ENCODE measurements at regions not wholly inside any gene's neighbourhood (a gene's known extent, or its start where the extent isn't known, plus 50 kb on each side); places are given as distances from the start of the nearest gene placed in this dataset.

GRCh38 chr2:176470713-176471112 is 201.5 kb downstream of the MTX2 start:
- Mint-ChIP-seq H3K27me3 (peaks cover 20% of the 10 kb centered on the region), H3K27ac (no peak overlapping the region), H3K4me1 (peaks cover 7% of the 10 kb centered on the region), H3K9me3 (no peaks in the 10 kb centered on the region), H3K36me3 (ENCODE audit: low read depth) (no peaks in the 10 kb centered on the region), H3K4me3 (no peak overlapping the region)
- no peak for ATAC-seq (replicated peaks)

- Mint-ChIP-seq H3K4me1 (peaks cover 7% of the 10 kb centered on the region), H3K4me3 (no peak overlapping the region), H3K36me3 (ENCODE audit: low read depth) (no peaks in the 10 kb centered on the region), H3K27me3 (peaks cover 13% of the 10 kb centered on the region), H3K9me3 (no peaks in the 10 kb centered on the region), H3K27ac (no peak overlapping the region)
- no peak for ATAC-seq (replicated peaks)
Measured at GRCh38 chr2:176471949-176472348, 202.7 kb downstream of the MTX2 start.

- H3K36me3 Mint-ChIP-seq (ENCODE audit: low read depth), result no peaks in the 10 kb centered on the region
- ATAC-seq (replicated peaks), result no peak
- peaks cover 13% of the 10 kb centered on the region for H3K27me3 Mint-ChIP-seq
- H3K9me3 Mint-ChIP-seq, result no peaks in the 10 kb centered on the region
- no peak overlapping the region for H3K27ac Mint-ChIP-seq
- peaks cover 7% of the 10 kb centered on the region for H3K4me1 Mint-ChIP-seq
- H3K4me3 Mint-ChIP-seq, result peak overlapping the region; percentile 50
Measured at GRCh38 chr2:176473177-176473576, 203.9 kb downstream of the MTX2 start.

GRCh38 chr2:176473851-176474250 is 204.6 kb downstream of the MTX2 start:
- Mint-ChIP-seq H3K4me1 (peaks cover 7% of the 10 kb centered on the region), H3K27me3 (peaks cover 13% of the 10 kb centered on the region), H3K27ac (no peak overlapping the region), H3K36me3 (ENCODE audit: low read depth) (no peaks in the 10 kb centered on the region), H3K9me3 (no peaks in the 10 kb centered on the region), H3K4me3 (peak overlapping the region; percentile 50)
- ATAC-seq (replicated peaks), result no peak

- H3K9me3 Mint-ChIP-seq, result no peaks in the 10 kb centered on the region
- ATAC-seq (replicated peaks), result no peak
- peaks cover 7% of the 10 kb centered on the region for H3K4me1 Mint-ChIP-seq
- peaks cover 12% of the 10 kb centered on the region for H3K27me3 Mint-ChIP-seq
- no peak overlapping the region for H3K27ac Mint-ChIP-seq
- H3K4me3 Mint-ChIP-seq, result no peak overlapping the region
- no peaks in the 10 kb centered on the region for H3K36me3 Mint-ChIP-seq (ENCODE audit: low read depth)
Measured at GRCh38 chr2:176477336-176477735, 208.1 kb downstream of the MTX2 start.

- no peak overlapping the region for H3K27ac Mint-ChIP-seq
- no peaks in the 10 kb centered on the region for H3K36me3 Mint-ChIP-seq (ENCODE audit: low read depth)
- H3K27me3 Mint-ChIP-seq, result peaks cover 18% of the 10 kb centered on the region
- H3K9me3 Mint-ChIP-seq, result no peaks in the 10 kb centered on the region
- H3K4me3 Mint-ChIP-seq, result no peak overlapping the region
- ATAC-seq (replicated peaks), result no peak
- H3K4me1 Mint-ChIP-seq, result no peaks in the 10 kb centered on the region
Measured at GRCh38 chr2:176479961-176480360, 210.7 kb downstream of the MTX2 start.

- Mint-ChIP-seq H3K27me3 (peaks cover 25% of the 10 kb centered on the region), H3K4me3 (no peak overlapping the region), H3K4me1 (no peaks in the 10 kb centered on the region), H3K9me3 (no peaks in the 10 kb centered on the region), H3K36me3 (ENCODE audit: low read depth) (no peaks in the 10 kb centered on the region), H3K27ac (no peak overlapping the region)
- ATAC-seq (replicated peaks), result no peak
Measured at GRCh38 chr2:176482107-176482506, 212.9 kb downstream of the MTX2 start.

- no peaks in the 10 kb centered on the region for H3K36me3 Mint-ChIP-seq (ENCODE audit: low read depth)
- no peak overlapping the region for H3K27ac Mint-ChIP-seq
- ATAC-seq (replicated peaks), result no peak
- H3K9me3 Mint-ChIP-seq, result no peaks in the 10 kb centered on the region
- no peaks in the 10 kb centered on the region for H3K4me1 Mint-ChIP-seq
- H3K27me3 Mint-ChIP-seq, result peaks cover 32% of the 10 kb centered on the region
- H3K4me3 Mint-ChIP-seq, result no peak overlapping the region
Measured at GRCh38 chr2:176483476-176483875, 214.2 kb downstream of the MTX2 start.

GRCh38 chr2:176483901-176484568 is 214.8 kb downstream of the MTX2 start:
- ATAC-seq (replicated peaks), result no peak
- Mint-ChIP-seq H3K27me3 (peaks cover 33% of the 10 kb centered on the region), H3K4me1 (no peaks in the 10 kb centered on the region), H3K27ac (no peak overlapping the region), H3K4me3 (no peak overlapping the region), H3K36me3 (ENCODE audit: low read depth) (no peaks in the 10 kb centered on the region), H3K9me3 (no peaks in the 10 kb centered on the region)

GRCh38 chr2:176484838-176485237 is 215.6 kb downstream of the MTX2 start:
- no peak for ATAC-seq (replicated peaks)
- no peak overlapping the region for H3K4me3 Mint-ChIP-seq
- no peaks in the 10 kb centered on the region for H3K36me3 Mint-ChIP-seq (ENCODE audit: low read depth)
- H3K27me3 Mint-ChIP-seq, result peaks cover 31% of the 10 kb centered on the region
- H3K9me3 Mint-ChIP-seq, result no peaks in the 10 kb centered on the region
- H3K4me1 Mint-ChIP-seq, result no peaks in the 10 kb centered on the region
- no peak overlapping the region for H3K27ac Mint-ChIP-seq

- Mint-ChIP-seq H3K9me3 (no peaks in the 10 kb centered on the region), H3K4me1 (no peaks in the 10 kb centered on the region), H3K36me3 (ENCODE audit: low read depth) (no peaks in the 10 kb centered on the region), H3K27me3 (peaks cover 31% of the 10 kb centered on the region), H3K4me3 (no peak overlapping the region), H3K27ac (no peak overlapping the region)
- ATAC-seq (replicated peaks), result no peak
Measured at GRCh38 chr2:176488431-176488830, 219.2 kb downstream of the MTX2 start.

- Mint-ChIP-seq H3K36me3 (ENCODE audit: low read depth) (no peaks in the 10 kb centered on the region), H3K27me3 (peaks cover 39% of the 10 kb centered on the region), H3K27ac (no peak overlapping the region), H3K4me3 (no peak overlapping the region), H3K9me3 (no peaks in the 10 kb centered on the region), H3K4me1 (no peaks in the 10 kb centered on the region)
- no peak for ATAC-seq (replicated peaks)
Measured at GRCh38 chr2:176490061-176490861, 221.0 kb downstream of the MTX2 start.

- Mint-ChIP-seq H3K9me3 (no peaks in the 10 kb centered on the region), H3K4me1 (no peaks in the 10 kb centered on the region), H3K36me3 (ENCODE audit: low read depth) (no peaks in the 10 kb centered on the region), H3K27me3 (peaks cover 45% of the 10 kb centered on the region), H3K4me3 (no peak overlapping the region), H3K27ac (no peak overlapping the region)
- peak; percentile 81 for ATAC-seq (replicated peaks)
Measured at GRCh38 chr2:176491172-176491904, 222.1 kb downstream of the MTX2 start.

- H3K27me3 Mint-ChIP-seq, result peaks cover 35% of the 10 kb centered on the region
- H3K4me3 Mint-ChIP-seq, result no peak overlapping the region
- no peaks in the 10 kb centered on the region for H3K4me1 Mint-ChIP-seq
- H3K36me3 Mint-ChIP-seq (ENCODE audit: low read depth), result no peaks in the 10 kb centered on the region
- no peak overlapping the region for H3K27ac Mint-ChIP-seq
- H3K9me3 Mint-ChIP-seq, result no peaks in the 10 kb centered on the region
- ATAC-seq (replicated peaks), result no peak
Measured at GRCh38 chr2:176492583-176492982, 223.3 kb downstream of the MTX2 start.

Measured in activated T-helper 17 cell treated with anti-CD3 and anti-CD28 coated beads, Interleukin-2, amount 50 U/mL, for 72 hours (primary cell).